CD14-positive monocyte (primary cell): ENCODE measurements at regions not wholly inside any gene's neighbourhood (a gene's known extent, or its start where the extent isn't known, plus 50 kb on each side); places are given as distances from the start of the nearest gene placed in this dataset.

Source experiments
- DNase-seq, 3 donors: peaks; one replicate each; pipeline ENCODE4 v3.0.0-alpha.2; 2011 to 2022
- H2AFZ ChIP-seq: 2 replicates; pipeline ENCODE4 v1.6.0; 2012; ENCODE audit warnings: mild to moderate bottlenecking, low read depth, low read length, inconsistent platforms; ENCODE audit not compliant: insufficient read depth, poor library complexity, severe bottlenecking
- H3K27ac ChIP-seq, 2 donors: 1 replicate in 1 of 2; 2 replicates in 1 of 2; pipeline ENCODE4 v1.5.1; 2012 to 2013; ENCODE audit warnings: low read length in 2 of 2, control low read depth in 1 of 2, inconsistent platforms in 1 of 2, low read depth in 1 of 2, mild to moderate bottlenecking in 1 of 2
- H3K27me3 ChIP-seq, 2 donors: one replicate each; pipeline versions ENCODE4 v1.6.0 to v1.6.1; 2011 to 2013; ENCODE audit warnings: low read length in 2 of 2; ENCODE audit not compliant: control insufficient read depth in 2 of 2, insufficient read depth in 2 of 2
- H3K36me3 ChIP-seq, 2 donors: replicated peaks in 1 of 2; 1 replicate in 1 of 2; 2 replicates in 1 of 2; pipeline versions ENCODE4 v1.5.1 to v1.6.1; 2012 to 2013; ENCODE audit warnings: low read length in 2 of 2, control low read depth in 1 of 2, inconsistent platforms in 1 of 2, mild to moderate bottlenecking in 1 of 2; ENCODE audit not compliant: insufficient read depth in 2 of 2, control insufficient read depth in 1 of 2
- H3K4me1 ChIP-seq, 2 donors: 1 replicate in 1 of 2; 2 replicates in 1 of 2; pipeline versions ENCODE4 v1.5.1 to v1.6.1; 2012 to 2013; ENCODE audit warnings: low read length in 2 of 2, control low read depth in 1 of 2, inconsistent platforms in 1 of 2, mild to moderate bottlenecking in 1 of 2, moderate library complexity in 1 of 2; ENCODE audit not compliant: insufficient read depth in 2 of 2, control insufficient read depth in 1 of 2
- H3K4me2 ChIP-seq: replicated peaks from 2 replicates; pipeline ENCODE3; 2012; ENCODE audit warnings: low read length, moderate library complexity, mild to moderate bottlenecking; ENCODE audit not compliant: poor library complexity, severe bottlenecking; ENCODE audit errors: extremely low read depth
- H3K4me3 ChIP-seq, 3 experiments: fragments of 200-600 bp in 1 of 3; sonication (generic) in 1 of 3; replicated peaks in 1 of 3; 1 replicate in 2 of 3; 2 replicates in 1 of 3; pipeline ENCODE4 v1.5.1; 2011 to 2013; ENCODE audit warnings: low read length in 3 of 3, mild to moderate bottlenecking in 3 of 3, control low read depth in 2 of 3, low read depth in 2 of 3, inconsistent platforms in 1 of 3, moderate library complexity in 1 of 3
- H3K79me2 ChIP-seq: 2 replicates; pipeline ENCODE4 v1.6.0; 2012; ENCODE audit warnings: mild to moderate bottlenecking, control low read depth, inconsistent platforms, low read length, moderate library complexity; ENCODE audit not compliant: insufficient read depth
- H3K9ac ChIP-seq: 2 replicates; pipeline ENCODE4 v1.6.0; 2017; ENCODE audit warnings: low read length, mild to moderate bottlenecking; ENCODE audit not compliant: insufficient read depth, poor library complexity, severe bottlenecking
- H3K9me3 ChIP-seq, 2 donors: replicated peaks in 1 of 2; 1 replicate in 1 of 2; 2 replicates in 1 of 2; pipeline versions ENCODE4 v1.5.1 to v1.6.1; 2012 to 2013; ENCODE audit warnings: low read length in 2 of 2, control low read depth in 1 of 2; ENCODE audit not compliant: control insufficient read depth in 1 of 2, insufficient read depth in 1 of 2
- H4K20me1 ChIP-seq: 2 replicates; pipeline ENCODE4 v1.6.0; 2012; ENCODE audit warnings: mild to moderate bottlenecking, low read length, control low read depth, moderate library complexity; ENCODE audit not compliant: insufficient read depth
- H3K27ac Mint-ChIP-seq, 7 donors: one replicate each; pipeline ENCODE4 v1.8.0; 2020; ENCODE audit warnings: mild to moderate bottlenecking in 7 of 7, mixed read lengths in 7 of 7, moderate library complexity in 6 of 7, inconsistent platforms in 2 of 7
- H3K27me3 Mint-ChIP-seq, 3 donors: one replicate each; pipeline ENCODE4 v1.8.0; 2021 to 2022; ENCODE audit warnings: low read depth in 3 of 3, mild to moderate bottlenecking in 3 of 3, mixed read lengths in 3 of 3, moderate library complexity in 3 of 3, inconsistent platforms in 1 of 3
- H3K36me3 Mint-ChIP-seq, 2 donors: one replicate each; pipeline ENCODE4 v1.8.0; 2020; ENCODE audit warnings: mixed read lengths in 2 of 2, inconsistent platforms in 1 of 2, mild to moderate bottlenecking in 1 of 2
- H3K4me1 Mint-ChIP-seq: one replicate; pipeline ENCODE4 v1.8.0; 2020; ENCODE audit warnings: mild to moderate bottlenecking, mixed read lengths
- H3K4me3 Mint-ChIP-seq, 2 donors: one replicate each; pipeline ENCODE4 v1.8.0; 2020; ENCODE audit warnings: mild to moderate bottlenecking in 2 of 2, mixed read lengths in 2 of 2, moderate library complexity in 1 of 2
- H3K9me3 Mint-ChIP-seq, 7 donors: one replicate each; pipeline ENCODE4 v1.8.0; 2020 to 2022; ENCODE audit warnings: mixed read lengths in 7 of 7, mild to moderate bottlenecking in 6 of 7, moderate library complexity in 6 of 7, inconsistent platforms in 2 of 7
- WGBS: methylation state at CpG from one replicate; pipeline ENCODE4 v1.1.5; 2013; ENCODE audit warnings: missing lambda C conversion rate; ENCODE audit not compliant: insufficient coverage; 5-methylcytosine and 5-hydroxymethylcytosine counted together
- intact Hi-C, 2 donors: fragments of 100-400 bp; cut with micrococcal nuclease; formaldehyde crosslinking; loops; one replicate each; pipeline versions ENCODE4 v1.15.0 to v1.15.1; 2023
- TF ChIP-seq, protein P1 (sequence below): fragments of 200-600 bp; IDR thresholded peaks from one replicate; pipeline ENCODE4 v1.8.0; 2022; ENCODE audit warnings: antibody characterized with exemption, mild to moderate bottlenecking

- H3K27me3 Mint-ChIP-seq = peaks cover 2 to 5% (median 4%) of the 10 kb centered on the region in 3 donors
- H3K36me3 Mint-ChIP-seq = no peaks in the 10 kb centered on the region
- H3K4me2 ChIP-seq = no peak overlapping the region
- H3K4me3 Mint-ChIP-seq = no peak overlapping the region
- no peaks in the 10 kb centered on the region for H3K27me3 ChIP-seq
- no peak overlapping the region for H3K4me3 ChIP-seq
- H3K79me2 ChIP-seq = no peaks in the 10 kb centered on the region
- TF ChIP-seq, protein P1, sequence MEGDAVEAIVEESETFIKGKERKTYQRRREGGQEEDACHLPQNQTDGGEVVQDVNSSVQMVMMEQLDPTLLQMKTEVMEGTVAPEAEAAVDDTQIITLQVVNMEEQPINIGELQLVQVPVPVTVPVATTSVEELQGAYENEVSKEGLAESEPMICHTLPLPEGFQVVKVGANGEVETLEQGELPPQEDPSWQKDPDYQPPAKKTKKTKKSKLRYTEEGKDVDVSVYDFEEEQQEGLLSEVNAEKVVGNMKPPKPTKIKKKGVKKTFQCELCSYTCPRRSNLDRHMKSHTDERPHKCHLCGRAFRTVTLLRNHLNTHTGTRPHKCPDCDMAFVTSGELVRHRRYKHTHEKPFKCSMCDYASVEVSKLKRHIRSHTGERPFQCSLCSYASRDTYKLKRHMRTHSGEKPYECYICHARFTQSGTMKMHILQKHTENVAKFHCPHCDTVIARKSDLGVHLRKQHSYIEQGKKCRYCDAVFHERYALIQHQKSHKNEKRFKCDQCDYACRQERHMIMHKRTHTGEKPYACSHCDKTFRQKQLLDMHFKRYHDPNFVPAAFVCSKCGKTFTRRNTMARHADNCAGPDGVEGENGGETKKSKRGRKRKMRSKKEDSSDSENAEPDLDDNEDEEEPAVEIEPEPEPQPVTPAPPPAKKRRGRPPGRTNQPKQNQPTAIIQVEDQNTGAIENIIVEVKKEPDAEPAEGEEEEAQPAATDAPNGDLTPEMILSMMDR = no peak
- no peaks in the 10 kb centered on the region for H3K36me3 ChIP-seq
- H3K4me1 Mint-ChIP-seq = no peaks in the 10 kb centered on the region
- H3K27ac ChIP-seq = no peak overlapping the region
- no peaks in the 10 kb centered on the region for H3K4me1 ChIP-seq
- H2AFZ ChIP-seq = no peak overlapping the region
- no peak overlapping the region for H3K9ac ChIP-seq
- no peaks in the 10 kb centered on the region for H4K20me1 ChIP-seq
- intact Hi-C loops = no loop called here
- peaks cover 0 to 4% (median 2%) of the 10 kb centered on the region in 7 donors for H3K9me3 Mint-ChIP-seq
- DNase-seq = no peak
- H3K27ac Mint-ChIP-seq = no peak overlapping the region
- no peaks in the 10 kb centered on the region for H3K9me3 ChIP-seq
- WGBS = no CpG with 5 or more reads among the region's 4 CpGs
Measured at GRCh38 chr16:80480664-80481063, 60.1 kb upstream of the DYNLRB2 start.

DNA sequence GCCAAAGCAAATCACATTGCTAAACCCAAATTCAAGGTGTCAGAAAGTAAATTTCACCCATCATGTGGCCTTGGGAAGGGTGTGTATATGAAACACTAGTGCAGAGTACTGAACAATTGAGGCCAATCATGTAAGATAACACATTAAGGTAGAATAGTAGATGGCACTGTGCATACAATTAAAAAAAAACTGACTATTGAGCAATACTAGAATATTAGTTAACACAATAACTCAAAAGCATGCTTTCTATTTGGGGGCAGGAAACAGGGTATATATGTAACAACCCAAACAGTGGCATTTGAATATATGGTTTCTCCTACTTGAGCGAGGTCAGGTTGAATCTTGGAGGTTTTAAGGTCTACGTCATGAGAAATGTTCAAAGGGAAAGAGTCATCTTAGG is 63.0 kb upstream of the DYNLRB2 start:
- no peak overlapping the region for H2AFZ ChIP-seq
- no peak overlapping the region for H3K4me3 ChIP-seq
- no peaks in the 10 kb centered on the region for H3K27me3 ChIP-seq
- Mint-ChIP-seq H3K4me3 (no peak overlapping the region), H3K27ac (no peak overlapping the region), H3K27me3 (peaks cover 3 to 4% (median 4%) of the 10 kb centered on the region in 3 donors), H3K9me3 (peaks cover 0 to 4% (median 1%) of the 10 kb centered on the region in 7 donors), H3K36me3 (no peaks in the 10 kb centered on the region), H3K4me1 (no peaks in the 10 kb centered on the region)
- TF ChIP-seq, protein P1 = no peak
- no peak overlapping the region for H3K4me2 ChIP-seq
- WGBS = no CpG with 5 or more reads among the region's 2 CpGs
- H3K9ac ChIP-seq = no peak overlapping the region
- H3K36me3 ChIP-seq = no peaks in the 10 kb centered on the region
- H3K27ac ChIP-seq = no peak overlapping the region
- no peaks in the 10 kb centered on the region for H3K9me3 ChIP-seq
- DNase-seq = no peak
- H3K79me2 ChIP-seq = no peaks in the 10 kb centered on the region
- intact Hi-C loops = no loop called here
- no peaks in the 10 kb centered on the region for H4K20me1 ChIP-seq
- H3K4me1 ChIP-seq = no peaks in the 10 kb centered on the region
